HCT116 (cell line): ENCODE measurements at regions not wholly inside any gene's neighbourhood (a gene's known extent, or its start where the extent isn't known, plus 50 kb on each side); places are given as distances from the start of the nearest gene placed in this dataset.

Experiments
- ATAC-seq: fragments of 200-7000 bp; cut with Tn5 transposase; 2 replicates; pipeline ENCODE4 v1.9.1; 2020; ENCODE audit warnings: mild to moderate bottlenecking, moderate library complexity
- BruUV-seq: library from RNA; stranded (reverse); fragments of 400-500 nt; replicated peaks from 2 replicates; lab custom pipeline; 2021; lab: Mats Ljungman, UMichigan
- CTCF ChIA-PET: fragments of 300-600 bp; sonication (Branson Sonifier 250); formaldehyde crosslinking; loops from one replicate; lab custom pipeline; 2021; ENCODE audit warnings: antibody characterized with exemption; lab: Charles Lee
- POLR2A ChIA-PET: fragments of 300-600, 350-600 bp; sonication (Branson Sonifier 250); formaldehyde crosslinking; loops from one replicate; lab custom pipeline; 2021; ENCODE audit warnings: antibody characterized with exemption; lab: Charles Lee
- RAD21 ChIA-PET, 2 experiments: fragments of 300-600 bp; sonication (Branson Sonifier 250); formaldehyde crosslinking; loops; one replicate each; lab custom pipeline; 2023; ENCODE audit warnings: low total read pairs in 2 of 2; ENCODE audit not compliant: uncharacterized antibody in 2 of 2, unreplicated experiment in 2 of 2, low non-redundant PET in 1 of 2; lab: Charles Lee
- DNase-seq: peaks from one replicate; pipeline ENCODE4 v3.0.0-alpha.2; 2010; ENCODE audit warnings: low read depth, low spot score
- H2AFZ ChIP-seq: fragments of 200-600 bp; shearing (Covaris generic), sonication (generic); 2 replicates; pipeline ENCODE4 v1.6.1; 2017; ENCODE audit warnings: low read depth, mixed run types, mixed read lengths, antibody characterized with exemption, low read length; ENCODE audit not compliant: poor library complexity, severe bottlenecking
- H3K27ac ChIP-seq: 2 replicates; pipeline ENCODE4 v1.5.1; 2012; ENCODE audit warnings: low read depth, low read length
- H3K27me3 ChIP-seq: fragments of 200-600 bp; sonication (generic); 2 replicates; pipeline ENCODE4 v1.6.1; 2016; ENCODE audit warnings: mixed run types, low read length, mixed read lengths; ENCODE audit not compliant: insufficient read depth
- H3K36me3 ChIP-seq, 2 experiments: fragments of 200-500 bp in 1 of 2; fragments of 200-600 bp in 1 of 2; sonication (Bioruptor generic) in 1 of 2; sonication (generic) in 1 of 2; 2 replicates each; pipeline versions ENCODE4 v1.5.1 to v1.6.1; 2014 to 2016; ENCODE audit warnings: low read length in 2 of 2, inconsistent platforms in 1 of 2, mixed read lengths in 1 of 2, mixed run types in 1 of 2; ENCODE audit not compliant: insufficient read depth in 2 of 2, control insufficient read depth in 1 of 2
- H3K4me1 ChIP-seq, 2 experiments: fragments of 200-600 bp in 1 of 2; sonication (generic) in 1 of 2; 2 replicates each; pipeline versions ENCODE4 v1.5.1 to v1.6.1; 2012 to 2017; ENCODE audit warnings: low read length in 2 of 2, inconsistent platforms in 1 of 2, mild to moderate bottlenecking in 1 of 2, mixed read lengths in 1 of 2, mixed run types in 1 of 2, moderate library complexity in 1 of 2; ENCODE audit not compliant: insufficient read depth in 2 of 2, control insufficient read depth in 1 of 2
- H3K4me2 ChIP-seq: fragments of 200-600 bp; sonication (generic); 2 replicates; pipeline ENCODE4 v1.6.1; 2017; ENCODE audit warnings: mixed run types, low read length, mixed read lengths
- H3K4me3 ChIP-seq, 2 experiments: fragments of 200-600 bp in 1 of 2; sonication (generic) in 1 of 2; replicated peaks in 1 of 2; 2 replicates each; pipeline ENCODE4 v1.5.1; 2011 to 2016; ENCODE audit warnings: low read length in 2 of 2, control low read depth in 1 of 2, low read depth in 1 of 2, mild to moderate bottlenecking in 1 of 2, mixed read lengths in 1 of 2, mixed run types in 1 of 2
- H3K79me2 ChIP-seq: fragments of 200-600 bp; sonication (generic); 2 replicates; pipeline ENCODE4 v1.6.1; 2017; ENCODE audit warnings: mild to moderate bottlenecking, mixed run types, low read length, moderate library complexity, mixed read lengths; ENCODE audit not compliant: insufficient read depth
- H3K9ac ChIP-seq: fragments of 200-600 bp; sonication (generic); 2 replicates; pipeline ENCODE4 v1.6.1; 2016; ENCODE audit warnings: low read length, mixed read lengths
- H3K9me2 ChIP-seq: fragments of 200-600 bp; sonication (generic), shearing (Covaris generic); 2 replicates; pipeline ENCODE4 v1.6.1; 2017; ENCODE audit warnings: mixed run types, mild to moderate bottlenecking, moderate library complexity; ENCODE audit not compliant: insufficient read depth
- H3K9me3 ChIP-seq, 2 experiments: fragments of 200-500 bp in 1 of 2; fragments of 200-600 bp in 1 of 2; sonication (Bioruptor generic) in 1 of 2; sonication (generic) in 1 of 2; 2 replicates each; pipeline ENCODE4 v1.6.1; 2014 to 2017; ENCODE audit warnings: low read length in 2 of 2, mixed read lengths in 2 of 2, inconsistent platforms in 1 of 2, low read depth in 1 of 2, mild to moderate bottlenecking in 1 of 2, mixed run types in 1 of 2, moderate library complexity in 1 of 2; ENCODE audit not compliant: control insufficient read depth in 1 of 2, insufficient read depth in 1 of 2
- H4K20me1 ChIP-seq: fragments of 200-600 bp; sonication (generic), shearing (Covaris generic); 2 replicates; pipeline ENCODE4 v1.6.1; 2017; ENCODE audit warnings: mixed run types, mild to moderate bottlenecking, moderate library complexity; ENCODE audit not compliant: insufficient read depth
- CEBPB ChIP-seq: IDR thresholded peaks from 2 replicates; pipeline ENCODE4 v1.6.1; 2012; ENCODE audit warnings: low read depth
- FOSL1 ChIP-seq: IDR thresholded peaks from 2 replicates; pipeline ENCODE4 v1.6.1; 2012; ENCODE audit warnings: low read depth
- POLR2A ChIP-seq: IDR thresholded peaks from 2 replicates; pipeline ENCODE4 v1.7.0; 2011; ENCODE audit warnings: borderline replicate concordance; ENCODE audit not compliant: insufficient read depth, insufficient read length; ENCODE audit errors: extremely low read depth
- RAD21 ChIP-seq: IDR thresholded peaks from 2 replicates; pipeline ENCODE4 v1.6.1; 2012; ENCODE audit warnings: low read depth, mild to moderate bottlenecking
- REST ChIP-seq: IDR thresholded peaks from 2 replicates; pipeline ENCODE4 v1.6.1; 2012; ENCODE audit warnings: low read depth
- ZNF274 ChIP-seq: fragments of 200-500 bp; sonication (Bioruptor generic); IDR thresholded peaks from 2 replicates; pipeline ENCODE4 v1.6.1; 2014; ENCODE audit warnings: mild to moderate bottlenecking, low read depth, low read length, inconsistent platforms
- intact Hi-C: fragments of 100-400 bp; cut with micrococcal nuclease; formaldehyde crosslinking; loops from 2 replicates; pipeline ENCODE4 v1.10.0; 2022

GRCh38 chrX:14448406-14448805 lies 80.9 kb upstream of the GLRA2 start:
- Histone ChIP-seq H3K9ac (no peak overlapping the region), H3K4me2 (no peak overlapping the region), H3K4me3 (no peak overlapping the region), H3K27me3 (no peaks in the 10 kb centered on the region), H3K79me2 (no peaks in the 10 kb centered on the region), H3K36me3 (no peaks in the 10 kb centered on the region), H3K9me3 (no peaks in the 10 kb centered on the region), H2AFZ (no peak overlapping the region), H3K27ac (no peak overlapping the region), H3K9me2 (no peaks in the 10 kb centered on the region), H3K4me1 (no peaks in the 10 kb centered on the region), H4K20me1 (no peaks in the 10 kb centered on the region)
- DNase-seq (no peak), ATAC-seq (no peak)
- intact Hi-C loops = no loop called here
- RAD21 ChIA-PET = no interaction called here
- TF ChIP-seq POLR2A (no peak), REST (no peak), CEBPB (no peak), FOSL1 (no peak), ZNF274 (no peak)
- POLR2A ChIA-PET = no interaction called here
- no TSS peak for BruUV-seq
- CTCF ChIA-PET = no interaction called here

GRCh38 chrX:14440106-14440505 lies 89.2 kb upstream of the GLRA2 start:
- ATAC-seq (no peak), DNase-seq (no peak)
- Histone ChIP-seq H3K4me2 (no peak overlapping the region), H3K9me3 (no peaks in the 10 kb centered on the region), H3K36me3 (no peaks in the 10 kb centered on the region), H3K4me3 (no peak overlapping the region), H3K27ac (no peak overlapping the region), H3K9ac (no peak overlapping the region), H3K27me3 (no peaks in the 10 kb centered on the region), H3K9me2 (no peaks in the 10 kb centered on the region), H3K4me1 (no peaks in the 10 kb centered on the region), H4K20me1 (no peaks in the 10 kb centered on the region), H2AFZ (no peak overlapping the region), H3K79me2 (no peaks in the 10 kb centered on the region)
- TF ChIP-seq RAD21 = no peak
- BruUV-seq = no TSS peak
- intact Hi-C loops = no loop called here
- CTCF ChIA-PET = no interaction called here
- POLR2A ChIA-PET = no interaction called here
- RAD21 ChIA-PET = no interaction called here
